HG02610 (cell line): ENCODE measurements at regions not wholly inside any gene's neighbourhood (a gene's known extent, or its start where the extent isn't known, plus 50 kb on each side); places are given as distances from the start of the nearest gene placed in this dataset.
"Not testable (repeated sequence)": the region's sequence is repeated elsewhere in the genome, so short reads cannot be mapped to it uniquely, and the experiment has no call there.

ENCODE experiments used
- ATAC-seq: cut with Tn5 transposase; IDR thresholded peaks from one replicate; pipeline ENCODE4 v1.9.1; 2021; ENCODE audit warnings: mild to moderate bottlenecking, moderate library complexity; ENCODE audit not compliant: unreplicated experiment

GRCh38 chr12:91637789-91638624 is 455.4 kb upstream of the DCN start:
- no peak for ATAC-seq

- ATAC-seq, result no peak
Measured at GRCh38 chr12:91636721-91637120, 454.1 kb upstream of the DCN start.

- ATAC-seq, result not testable (repeated sequence)
Measured at GRCh38 chr12:91634386-91634713, 451.7 kb upstream of the DCN start.

GRCh38 chr12:91633734-91634357 is 451.2 kb upstream of the DCN start:
- ATAC-seq, result no peak

- no peak for ATAC-seq
Measured at GRCh38 chr12:91633206-91633605, 450.6 kb upstream of the DCN start.

GRCh38 chr12:91632042-91632786 is 449.6 kb upstream of the DCN start:
- no peak for ATAC-seq

- ATAC-seq, result no peak
Measured at GRCh38 chr12:91630596-91631293, 448.1 kb upstream of the DCN start.

GRCh38 chr12:91630083-91630482 is 447.5 kb upstream of the DCN start:
- no peak for ATAC-seq

GRCh38 chr12:91629440-91629839 is 446.8 kb upstream of the DCN start:
- no peak for ATAC-seq

- no peak for ATAC-seq
Measured at GRCh38 chr12:91628656-91629055, 446.0 kb upstream of the DCN start.

GRCh38 chr12:91627225-91627624 is 444.6 kb upstream of the DCN start:
- ATAC-seq, result no peak

GRCh38 chr12:91622981-91623380 is 440.4 kb upstream of the DCN start:
- ATAC-seq, result no peak

- no peak for ATAC-seq
Measured at GRCh38 chr12:91622037-91622436, 439.4 kb upstream of the DCN start.

GRCh38 chr12:91620992-91621391 is 438.4 kb upstream of the DCN start:
- no peak for ATAC-seq

GRCh38 chr12:91620422-91620821 is 437.8 kb upstream of the DCN start:
- no peak for ATAC-seq

- peak; percentile 72 for ATAC-seq
Measured at GRCh38 chr12:91618281-91618680, 435.7 kb upstream of the DCN start.

GRCh38 chr12:91617818-91618217 is 435.2 kb upstream of the DCN start:
- ATAC-seq, result no peak

GRCh38 chr12:91616416-91616815 is 433.8 kb upstream of the DCN start:
- no peak for ATAC-seq

- ATAC-seq, result no peak
Measured at GRCh38 chr12:91613223-91613779, 430.7 kb upstream of the DCN start.

- ATAC-seq, result no peak
Measured at GRCh38 chr12:91610561-91610960, 427.9 kb upstream of the DCN start.

GRCh38 chr12:91609283-91609682 is 426.7 kb upstream of the DCN start:
- no peak for ATAC-seq
